ENCODE measurements at regions not wholly inside any gene's neighbourhood (a gene's known extent, or its start where the extent isn't known, plus 50 kb on each side); places are given as distances from the start of the nearest gene placed in this dataset.

DNA sequence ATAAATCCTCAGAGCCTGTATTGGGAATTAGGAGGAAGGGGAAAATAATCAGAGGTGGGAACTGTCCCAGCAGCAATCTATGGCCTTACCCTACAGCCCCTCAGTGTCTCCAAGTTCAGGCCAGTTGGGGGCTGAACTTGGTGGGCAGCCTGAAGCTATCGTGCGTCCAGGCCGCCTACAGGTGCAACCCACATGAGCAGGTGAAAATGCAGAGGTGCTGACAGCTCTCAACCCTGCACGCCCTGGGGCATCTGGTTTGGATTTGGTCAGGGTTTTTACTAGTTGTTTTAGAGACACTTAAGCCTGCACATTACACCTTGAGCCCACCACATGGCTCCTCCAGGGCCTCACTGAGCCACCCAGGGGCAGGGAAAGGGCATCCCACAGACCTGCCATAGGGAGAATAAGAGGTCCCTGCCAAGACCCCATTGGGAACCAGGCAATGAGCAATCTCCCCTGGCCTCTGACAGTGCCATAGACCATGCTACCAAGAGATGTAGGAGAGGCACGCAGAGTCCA is 209.5 kb downstream of the FOXD2 start (continued):
- TF ChIP-seq, protein P1, sequence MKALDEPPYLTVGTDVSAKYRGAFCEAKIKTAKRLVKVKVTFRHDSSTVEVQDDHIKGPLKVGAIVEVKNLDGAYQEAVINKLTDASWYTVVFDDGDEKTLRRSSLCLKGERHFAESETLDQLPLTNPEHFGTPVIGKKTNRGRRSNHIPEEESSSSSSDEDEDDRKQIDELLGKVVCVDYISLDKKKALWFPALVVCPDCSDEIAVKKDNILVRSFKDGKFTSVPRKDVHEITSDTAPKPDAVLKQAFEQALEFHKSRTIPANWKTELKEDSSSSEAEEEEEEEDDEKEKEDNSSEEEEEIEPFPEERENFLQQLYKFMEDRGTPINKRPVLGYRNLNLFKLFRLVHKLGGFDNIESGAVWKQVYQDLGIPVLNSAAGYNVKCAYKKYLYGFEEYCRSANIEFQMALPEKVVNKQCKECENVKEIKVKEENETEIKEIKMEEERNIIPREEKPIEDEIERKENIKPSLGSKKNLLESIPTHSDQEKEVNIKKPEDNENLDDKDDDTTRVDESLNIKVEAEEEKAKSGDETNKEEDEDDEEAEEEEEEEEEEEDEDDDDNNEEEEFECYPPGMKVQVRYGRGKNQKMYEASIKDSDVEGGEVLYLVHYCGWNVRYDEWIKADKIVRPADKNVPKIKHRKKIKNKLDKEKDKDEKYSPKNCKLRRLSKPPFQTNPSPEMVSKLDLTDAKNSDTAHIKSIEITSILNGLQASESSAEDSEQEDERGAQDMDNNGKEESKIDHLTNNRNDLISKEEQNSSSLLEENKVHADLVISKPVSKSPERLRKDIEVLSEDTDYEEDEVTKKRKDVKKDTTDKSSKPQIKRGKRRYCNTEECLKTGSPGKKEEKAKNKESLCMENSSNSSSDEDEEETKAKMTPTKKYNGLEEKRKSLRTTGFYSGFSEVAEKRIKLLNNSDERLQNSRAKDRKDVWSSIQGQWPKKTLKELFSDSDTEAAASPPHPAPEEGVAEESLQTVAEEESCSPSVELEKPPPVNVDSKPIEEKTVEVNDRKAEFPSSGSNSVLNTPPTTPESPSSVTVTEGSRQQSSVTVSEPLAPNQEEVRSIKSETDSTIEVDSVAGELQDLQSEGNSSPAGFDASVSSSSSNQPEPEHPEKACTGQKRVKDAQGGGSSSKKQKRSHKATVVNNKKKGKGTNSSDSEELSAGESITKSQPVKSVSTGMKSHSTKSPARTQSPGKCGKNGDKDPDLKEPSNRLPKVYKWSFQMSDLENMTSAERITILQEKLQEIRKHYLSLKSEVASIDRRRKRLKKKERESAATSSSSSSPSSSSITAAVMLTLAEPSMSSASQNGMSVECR (CRISPR knock-in tag; IDR thresholded peaks at IDR 0.05; ENCODE audit: borderline replicate concordance): no peak
- TF ChIP-seq RORB (CRISPR knock-in tag; IDR thresholded peaks at IDR 0.05): no peak

DNA sequence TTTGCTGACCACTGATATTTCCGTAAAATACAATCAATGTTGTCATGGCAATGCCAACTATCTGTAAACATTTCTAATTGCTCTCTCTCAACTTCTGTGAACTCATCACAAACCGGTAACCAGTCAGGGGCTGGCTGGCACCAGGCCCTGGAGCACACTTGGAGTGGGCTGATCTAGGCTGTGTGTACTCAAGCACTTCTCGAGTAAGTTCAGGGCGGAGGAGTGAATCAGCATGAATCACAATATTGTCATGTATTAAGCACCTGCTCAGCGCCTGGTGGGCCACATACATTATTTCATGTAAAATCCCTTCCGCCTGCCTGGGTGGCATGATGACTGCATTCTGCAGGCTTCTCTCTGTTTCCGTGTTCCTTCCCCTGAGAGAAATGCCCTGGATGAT is 212.4 kb downstream of the FOXD2 start:
- H3K4me3 Mint-ChIP-seq: no peak overlapping the region
- TF ChIP-seq ZNF317 (CRISPR knock-in tag; IDR thresholded peaks at IDR 0.05; ENCODE audit: borderline replicate concordance, low read depth) (no peak), FOXP1 (CRISPR knock-in tag; IDR thresholded peaks at IDR 0.05; ENCODE audit: borderline replicate concordance) (no peak), ZNF423 (CRISPR knock-in tag; IDR thresholded peaks at IDR 0.05) (no peak), MYBL2 (CRISPR knock-in tag; IDR thresholded peaks at IDR 0.05) (no peak), ESRRA (CRISPR knock-in tag; IDR thresholded peaks at IDR 0.05; ENCODE audit: borderline replicate concordance) (no peak), SP1 (CRISPR knock-in tag; conservative IDR thresholded peaks at IDR 0.05) (no peak), GTF2I (CRISPR knock-in tag; conservative IDR thresholded peaks at IDR 0.05) (no peak)
- TF ChIP-seq, protein P2, sequence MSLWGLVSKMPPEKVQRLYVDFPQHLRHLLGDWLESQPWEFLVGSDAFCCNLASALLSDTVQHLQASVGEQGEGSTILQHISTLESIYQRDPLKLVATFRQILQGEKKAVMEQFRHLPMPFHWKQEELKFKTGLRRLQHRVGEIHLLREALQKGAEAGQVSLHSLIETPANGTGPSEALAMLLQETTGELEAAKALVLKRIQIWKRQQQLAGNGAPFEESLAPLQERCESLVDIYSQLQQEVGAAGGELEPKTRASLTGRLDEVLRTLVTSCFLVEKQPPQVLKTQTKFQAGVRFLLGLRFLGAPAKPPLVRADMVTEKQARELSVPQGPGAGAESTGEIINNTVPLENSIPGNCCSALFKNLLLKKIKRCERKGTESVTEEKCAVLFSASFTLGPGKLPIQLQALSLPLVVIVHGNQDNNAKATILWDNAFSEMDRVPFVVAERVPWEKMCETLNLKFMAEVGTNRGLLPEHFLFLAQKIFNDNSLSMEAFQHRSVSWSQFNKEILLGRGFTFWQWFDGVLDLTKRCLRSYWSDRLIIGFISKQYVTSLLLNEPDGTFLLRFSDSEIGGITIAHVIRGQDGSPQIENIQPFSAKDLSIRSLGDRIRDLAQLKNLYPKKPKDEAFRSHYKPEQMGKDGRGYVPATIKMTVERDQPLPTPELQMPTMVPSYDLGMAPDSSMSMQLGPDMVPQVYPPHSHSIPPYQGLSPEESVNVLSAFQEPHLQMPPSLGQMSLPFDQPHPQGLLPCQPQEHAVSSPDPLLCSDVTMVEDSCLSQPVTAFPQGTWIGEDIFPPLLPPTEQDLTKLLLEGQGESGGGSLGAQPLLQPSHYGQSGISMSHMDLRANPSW (CRISPR knock-in tag; conservative IDR thresholded peaks at IDR 0.05; ENCODE audit: low read depth): no peak
- TF ChIP-seq, protein P3, sequence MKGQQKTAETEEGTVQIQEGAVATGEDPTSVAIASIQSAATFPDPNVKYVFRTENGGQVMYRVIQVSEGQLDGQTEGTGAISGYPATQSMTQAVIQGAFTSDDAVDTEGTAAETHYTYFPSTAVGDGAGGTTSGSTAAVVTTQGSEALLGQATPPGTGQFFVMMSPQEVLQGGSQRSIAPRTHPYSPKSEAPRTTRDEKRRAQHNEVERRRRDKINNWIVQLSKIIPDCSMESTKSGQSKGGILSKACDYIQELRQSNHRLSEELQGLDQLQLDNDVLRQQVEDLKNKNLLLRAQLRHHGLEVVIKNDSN (CRISPR knock-in tag; IDR thresholded peaks at IDR 0.05): no peak
- TF ChIP-seq, protein P4, sequence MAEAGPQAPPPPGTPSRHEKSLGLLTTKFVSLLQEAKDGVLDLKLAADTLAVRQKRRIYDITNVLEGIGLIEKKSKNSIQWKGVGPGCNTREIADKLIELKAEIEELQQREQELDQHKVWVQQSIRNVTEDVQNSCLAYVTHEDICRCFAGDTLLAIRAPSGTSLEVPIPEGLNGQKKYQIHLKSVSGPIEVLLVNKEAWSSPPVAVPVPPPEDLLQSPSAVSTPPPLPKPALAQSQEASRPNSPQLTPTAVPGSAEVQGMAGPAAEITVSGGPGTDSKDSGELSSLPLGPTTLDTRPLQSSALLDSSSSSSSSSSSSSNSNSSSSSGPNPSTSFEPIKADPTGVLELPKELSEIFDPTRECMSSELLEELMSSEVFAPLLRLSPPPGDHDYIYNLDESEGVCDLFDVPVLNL (CRISPR knock-in tag; IDR thresholded peaks at IDR 0.05; ENCODE audit: borderline replicate concordance, low read depth): no peak
- TF ChIP-seq, protein P5, sequence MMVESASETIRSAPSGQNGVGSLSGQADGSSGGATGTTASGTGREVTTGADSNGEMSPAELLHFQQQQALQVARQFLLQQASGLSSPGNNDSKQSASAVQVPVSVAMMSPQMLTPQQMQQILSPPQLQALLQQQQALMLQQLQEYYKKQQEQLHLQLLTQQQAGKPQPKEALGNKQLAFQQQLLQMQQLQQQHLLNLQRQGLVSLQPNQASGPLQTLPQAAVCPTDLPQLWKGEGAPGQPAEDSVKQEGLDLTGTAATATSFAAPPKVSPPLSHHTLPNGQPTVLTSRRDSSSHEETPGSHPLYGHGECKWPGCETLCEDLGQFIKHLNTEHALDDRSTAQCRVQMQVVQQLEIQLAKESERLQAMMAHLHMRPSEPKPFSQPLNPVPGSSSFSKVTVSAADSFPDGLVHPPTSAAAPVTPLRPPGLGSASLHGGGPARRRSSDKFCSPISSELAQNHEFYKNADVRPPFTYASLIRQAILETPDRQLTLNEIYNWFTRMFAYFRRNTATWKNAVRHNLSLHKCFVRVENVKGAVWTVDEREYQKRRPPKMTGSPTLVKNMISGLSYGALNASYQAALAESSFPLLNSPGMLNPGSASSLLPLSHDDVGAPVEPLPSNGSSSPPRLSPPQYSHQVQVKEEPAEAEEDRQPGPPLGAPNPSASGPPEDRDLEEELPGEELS (CRISPR knock-in tag; IDR thresholded peaks at IDR 0.05): no peak
- TF ChIP-seq, protein P6, sequence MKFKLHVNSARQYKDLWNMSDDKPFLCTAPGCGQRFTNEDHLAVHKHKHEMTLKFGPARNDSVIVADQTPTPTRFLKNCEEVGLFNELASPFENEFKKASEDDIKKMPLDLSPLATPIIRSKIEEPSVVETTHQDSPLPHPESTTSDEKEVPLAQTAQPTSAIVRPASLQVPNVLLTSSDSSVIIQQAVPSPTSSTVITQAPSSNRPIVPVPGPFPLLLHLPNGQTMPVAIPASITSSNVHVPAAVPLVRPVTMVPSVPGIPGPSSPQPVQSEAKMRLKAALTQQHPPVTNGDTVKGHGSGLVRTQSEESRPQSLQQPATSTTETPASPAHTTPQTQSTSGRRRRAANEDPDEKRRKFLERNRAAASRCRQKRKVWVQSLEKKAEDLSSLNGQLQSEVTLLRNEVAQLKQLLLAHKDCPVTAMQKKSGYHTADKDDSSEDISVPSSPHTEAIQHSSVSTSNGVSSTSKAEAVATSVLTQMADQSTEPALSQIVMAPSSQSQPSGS (CRISPR knock-in tag; IDR thresholded peaks at IDR 0.05; ENCODE audit: borderline replicate concordance, low read depth): no peak
- TF ChIP-seq, protein P7, sequence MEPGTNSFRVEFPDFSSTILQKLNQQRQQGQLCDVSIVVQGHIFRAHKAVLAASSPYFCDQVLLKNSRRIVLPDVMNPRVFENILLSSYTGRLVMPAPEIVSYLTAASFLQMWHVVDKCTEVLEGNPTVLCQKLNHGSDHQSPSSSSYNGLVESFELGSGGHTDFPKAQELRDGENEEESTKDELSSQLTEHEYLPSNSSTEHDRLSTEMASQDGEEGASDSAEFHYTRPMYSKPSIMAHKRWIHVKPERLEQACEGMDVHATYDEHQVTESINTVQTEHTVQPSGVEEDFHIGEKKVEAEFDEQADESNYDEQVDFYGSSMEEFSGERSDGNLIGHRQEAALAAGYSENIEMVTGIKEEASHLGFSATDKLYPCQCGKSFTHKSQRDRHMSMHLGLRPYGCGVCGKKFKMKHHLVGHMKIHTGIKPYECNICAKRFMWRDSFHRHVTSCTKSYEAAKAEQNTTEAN (CRISPR knock-in tag; IDR thresholded peaks at IDR 0.05): no peak
- TF ChIP-seq, protein P8, sequence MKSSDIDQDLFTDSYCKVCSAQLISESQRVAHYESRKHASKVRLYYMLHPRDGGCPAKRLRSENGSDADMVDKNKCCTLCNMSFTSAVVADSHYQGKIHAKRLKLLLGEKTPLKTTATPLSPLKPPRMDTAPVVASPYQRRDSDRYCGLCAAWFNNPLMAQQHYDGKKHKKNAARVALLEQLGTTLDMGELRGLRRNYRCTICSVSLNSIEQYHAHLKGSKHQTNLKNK (CRISPR knock-in tag; IDR thresholded peaks at IDR 0.05): no peak
- TF ChIP-seq, protein P9, sequence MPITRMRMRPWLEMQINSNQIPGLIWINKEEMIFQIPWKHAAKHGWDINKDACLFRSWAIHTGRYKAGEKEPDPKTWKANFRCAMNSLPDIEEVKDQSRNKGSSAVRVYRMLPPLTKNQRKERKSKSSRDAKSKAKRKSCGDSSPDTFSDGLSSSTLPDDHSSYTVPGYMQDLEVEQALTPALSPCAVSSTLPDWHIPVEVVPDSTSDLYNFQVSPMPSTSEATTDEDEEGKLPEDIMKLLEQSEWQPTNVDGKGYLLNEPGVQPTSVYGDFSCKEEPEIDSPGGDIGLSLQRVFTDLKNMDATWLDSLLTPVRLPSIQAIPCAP (CRISPR knock-in tag; IDR thresholded peaks at IDR 0.05): no peak
- DNase-seq (ENCODE audit: low spot score) (no peak), ATAC-seq (peak; percentile 47)
- POLR2A ChIA-PET: no interaction called here
- H3K27me3 Mint-ChIP-seq (ENCODE audit: low read depth): peaks cover 5% of the 10 kb centered on the region; the same call in 1 of the 2 replicates
- H3K9me3 Mint-ChIP-seq: no peaks in the 10 kb centered on the region
- H3K27ac Mint-ChIP-seq: no peak overlapping the region
- H3K36me3 Mint-ChIP-seq: no peaks in the 10 kb centered on the region
- CTCF ChIA-PET: no interaction called here
- peaks cover 11% of the 10 kb centered on the region for H3K4me1 Mint-ChIP-seq

Data from WTC11 (cell line).